Stimulated activated CD8-positive, alpha-beta memory T cell treated with anti-CD3 and anti-CD28 coated beads, Interleukin-4, amount 100 ng/mL, for 24 hours (primary cell): ENCODE measurements at regions not wholly inside any gene's neighbourhood (a gene's known extent, or its start where the extent isn't known, plus 50 kb on each side); places are given as distances from the start of the nearest gene placed in this dataset.

Experiments
- DNase-seq: peaks from one replicate; pipeline ENCODE4 v3.0.0-alpha.2; 2020; ENCODE audit warnings: low read depth

DNA sequence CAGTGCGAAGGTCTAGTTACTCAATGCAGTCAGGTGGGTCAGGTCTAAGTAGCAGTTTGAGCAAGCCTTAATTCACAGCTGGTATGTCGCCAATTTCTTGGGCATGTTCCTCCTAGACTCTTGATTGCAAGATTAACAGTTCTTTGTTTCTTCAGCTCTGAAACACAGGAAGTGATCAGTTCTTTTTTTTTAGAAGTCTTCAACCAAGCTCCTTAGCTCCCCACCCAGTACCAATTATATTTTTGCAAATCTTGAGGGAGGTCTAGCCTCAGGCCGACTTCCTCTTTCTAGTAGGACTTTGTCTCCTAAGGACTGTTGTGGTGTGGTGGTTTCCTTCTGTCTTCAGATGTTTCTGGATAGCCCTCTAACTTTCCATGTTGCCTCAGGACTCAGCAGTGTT lies 2054.2 kb downstream of the MAT2B start:
- DNase-seq, result no peak

DNA sequence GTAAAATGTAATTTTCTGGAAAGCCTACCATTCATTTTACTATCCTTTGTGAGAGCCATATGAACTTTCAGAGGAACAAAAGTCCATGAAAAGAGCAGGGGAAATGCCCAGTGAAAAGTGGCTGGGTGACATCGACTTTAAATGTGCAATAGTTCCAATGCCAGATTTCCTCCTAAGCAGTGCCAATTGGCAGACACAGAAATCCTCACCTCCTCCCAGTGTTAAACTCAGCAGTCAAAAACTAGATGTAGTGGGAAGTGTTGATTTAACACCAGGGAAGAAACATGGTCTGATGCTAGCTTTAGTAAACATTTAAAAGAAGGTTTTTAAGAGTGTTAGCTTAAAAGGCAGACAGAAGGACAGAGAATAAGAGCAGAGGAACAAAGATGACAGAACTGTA lies 2055.2 kb downstream of the MAT2B start:
- DNase-seq, result no peak

DNA sequence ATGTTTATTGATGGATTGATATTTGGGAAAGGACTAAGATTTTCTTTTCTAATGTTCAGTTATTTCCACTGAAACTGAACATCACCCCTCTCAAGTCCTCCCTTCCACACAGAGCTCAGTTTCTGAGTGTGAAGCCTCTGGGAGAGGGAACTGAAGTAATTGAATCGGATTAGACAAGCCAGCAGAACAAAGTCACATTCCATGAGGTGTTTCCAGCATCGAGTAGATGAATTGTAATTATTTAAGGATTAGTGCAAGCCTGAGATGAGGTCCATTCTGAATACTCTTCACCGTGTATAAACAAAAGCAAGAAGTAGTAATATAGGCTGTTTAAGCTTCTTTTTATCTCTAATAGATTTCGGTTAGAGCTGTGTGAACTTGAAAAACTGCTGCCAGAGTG lies 2060.5 kb downstream of the MAT2B start:
- no peak for DNase-seq

DNA sequence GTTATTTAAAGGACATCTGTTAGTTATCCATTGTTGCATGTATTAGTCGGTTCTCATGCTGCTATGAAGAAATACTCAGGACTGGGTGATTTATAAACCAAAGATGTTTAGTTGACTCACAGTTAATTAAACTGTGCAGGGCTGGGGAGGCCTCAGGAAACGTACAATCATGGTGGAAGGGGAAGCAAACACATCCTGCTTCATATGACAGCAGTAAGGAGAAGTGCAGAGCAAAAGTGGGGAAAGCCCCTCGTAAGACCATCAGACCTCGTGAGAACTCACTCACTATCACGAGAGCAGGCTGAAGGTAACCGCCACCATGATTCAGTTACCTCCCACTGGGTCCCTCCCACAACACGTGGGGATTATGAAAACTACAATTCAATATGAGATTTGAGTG lies 2064.1 kb downstream of the MAT2B start:
- DNase-seq, result no peak

DNA sequence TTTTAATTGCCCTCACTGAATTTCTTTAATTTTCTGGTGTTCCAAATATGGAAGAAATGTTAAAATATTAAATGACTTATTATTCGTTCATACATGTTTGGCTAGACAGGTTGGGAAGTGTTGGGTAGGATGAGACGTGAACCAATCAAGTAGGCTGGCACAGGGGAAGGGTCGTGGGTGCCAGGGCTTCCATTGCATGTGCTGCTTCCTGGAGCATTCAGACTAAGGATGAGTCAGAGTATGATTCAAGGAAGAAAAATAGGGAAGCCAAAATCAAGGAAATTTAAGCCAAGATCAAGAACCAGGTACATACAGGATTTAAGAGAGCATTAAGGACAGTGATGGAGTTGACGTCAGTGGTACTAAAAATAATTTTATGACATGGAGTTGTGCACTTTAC lies 2068.0 kb downstream of the MAT2B start:
- no peak for DNase-seq

DNA sequence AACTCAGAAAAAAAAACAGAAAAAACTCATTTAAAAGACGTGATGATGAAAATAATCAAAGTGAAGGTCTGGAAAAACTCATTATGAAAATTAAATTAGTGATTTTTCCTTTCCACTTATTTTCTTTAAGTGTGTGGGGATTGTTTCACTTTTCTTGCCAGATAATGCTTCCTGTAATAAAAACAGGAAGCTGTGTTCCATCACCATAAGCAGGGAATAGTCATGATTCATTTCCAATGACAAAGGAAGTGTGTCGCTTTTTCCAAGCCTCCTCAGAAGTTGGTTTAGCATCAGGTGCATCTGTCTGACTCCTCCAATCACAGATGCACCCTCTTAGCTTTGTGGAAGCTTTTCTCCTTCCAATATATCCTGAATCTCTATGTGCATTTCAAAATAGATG lies 2068.7 kb downstream of the MAT2B start:
- DNase-seq, result no peak

DNA sequence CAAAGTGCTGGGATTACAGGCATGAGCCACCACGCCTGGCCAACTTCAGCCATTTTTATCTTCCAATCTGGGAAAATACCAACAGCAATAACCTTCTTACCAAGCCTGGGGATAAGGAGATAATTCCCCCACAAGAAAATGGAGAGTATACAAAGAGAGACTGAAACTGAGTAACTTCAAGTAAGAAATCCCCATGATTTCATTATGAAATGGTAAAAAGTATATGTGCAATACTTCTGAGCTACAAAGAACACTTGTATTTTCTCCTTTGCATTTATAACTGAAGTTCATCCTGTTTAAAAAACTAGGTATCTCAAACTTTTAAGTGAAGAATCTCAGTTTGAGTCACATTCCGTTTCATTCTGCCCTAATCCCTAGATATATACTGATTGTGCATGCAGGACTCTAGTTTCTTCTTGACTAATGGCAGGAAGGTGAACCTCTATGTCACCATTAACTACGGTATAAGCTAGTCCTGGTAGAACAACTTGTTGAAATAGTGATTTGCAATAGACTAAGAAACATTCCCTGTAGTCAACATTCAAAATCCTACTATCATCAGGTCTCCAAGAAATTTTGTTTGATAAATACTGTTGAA lies 2071.4 kb downstream of the MAT2B start:
- no peak for DNase-seq

DNA sequence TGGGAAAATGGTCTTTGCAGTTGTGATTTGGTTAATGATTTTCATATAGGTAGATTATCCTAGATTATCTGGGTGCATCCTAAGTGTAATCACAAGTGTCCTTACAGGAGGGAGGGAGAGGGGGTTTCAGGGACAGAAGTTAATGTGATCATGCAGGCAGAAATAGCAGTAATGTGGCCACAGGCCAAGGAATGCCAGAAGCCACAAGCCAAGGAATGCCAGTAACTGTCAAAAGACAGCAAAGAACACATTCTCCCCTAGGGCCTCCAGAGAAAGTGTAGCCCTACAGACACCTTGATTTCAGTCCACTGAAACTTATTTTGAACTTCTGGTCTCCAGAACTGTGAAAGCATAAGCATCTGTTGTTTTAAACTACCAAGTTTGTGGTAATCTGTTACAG lies 2074.5 kb downstream of the MAT2B start:
- no peak for DNase-seq

DNA sequence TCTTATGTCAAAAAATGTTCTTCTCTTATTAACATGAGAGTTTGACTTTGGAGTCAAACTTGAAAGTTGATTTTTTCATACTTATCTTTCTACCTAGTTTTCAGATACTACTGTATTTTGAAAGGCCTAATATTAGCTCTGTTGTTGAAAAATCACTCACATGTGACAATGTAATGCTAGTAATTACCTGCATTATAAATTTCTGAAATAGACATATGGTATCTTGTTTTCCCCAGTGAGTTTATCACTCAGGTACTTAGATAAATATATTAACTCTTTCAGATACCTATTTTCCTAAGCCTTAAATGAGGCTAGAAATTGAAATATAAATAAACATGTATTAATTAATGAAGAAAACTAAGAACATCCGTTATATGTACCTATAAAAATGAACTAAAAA lies 2089.3 kb downstream of the MAT2B start:
- DNase-seq, result no peak

DNA sequence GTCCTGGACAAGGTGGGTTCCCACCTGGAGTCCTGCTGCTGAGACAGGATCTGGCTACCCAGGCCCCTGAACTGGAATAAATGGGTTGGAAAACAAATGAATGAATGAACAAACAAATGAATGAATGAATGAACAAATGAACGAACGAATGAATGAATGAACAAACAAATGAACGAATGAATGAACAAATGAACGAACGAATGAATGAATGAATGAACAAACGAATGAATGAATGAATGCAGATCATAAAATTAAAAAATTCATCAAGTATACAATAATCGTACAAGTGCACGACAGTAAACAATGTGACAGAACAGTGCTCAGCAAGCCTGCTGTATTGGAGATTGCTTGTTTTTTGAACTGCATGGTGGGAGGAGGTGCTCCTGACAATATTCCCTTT lies 2097.1 kb downstream of the MAT2B start:
- no peak for DNase-seq

DNA sequence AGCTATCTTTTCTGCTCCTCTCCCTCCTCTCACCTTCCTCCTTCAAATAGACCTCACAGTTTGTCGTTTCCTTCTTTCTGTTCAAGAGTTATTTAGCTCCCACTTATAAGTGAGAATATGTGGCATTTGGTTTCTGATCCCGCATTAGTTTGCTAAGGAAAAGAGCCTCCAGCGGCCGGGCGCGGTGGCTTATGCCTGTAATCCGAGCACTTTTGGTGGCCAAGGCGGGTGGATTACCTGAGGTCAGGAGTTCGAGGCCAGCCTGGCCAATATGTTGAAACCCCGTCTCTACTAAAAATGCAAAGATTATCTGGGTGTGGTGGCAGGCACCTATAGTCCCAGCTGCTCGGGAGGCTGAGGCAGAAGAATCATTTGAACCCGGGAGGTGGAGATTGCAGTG lies 2101.6 kb downstream of the MAT2B start:
- no peak for DNase-seq

DNA sequence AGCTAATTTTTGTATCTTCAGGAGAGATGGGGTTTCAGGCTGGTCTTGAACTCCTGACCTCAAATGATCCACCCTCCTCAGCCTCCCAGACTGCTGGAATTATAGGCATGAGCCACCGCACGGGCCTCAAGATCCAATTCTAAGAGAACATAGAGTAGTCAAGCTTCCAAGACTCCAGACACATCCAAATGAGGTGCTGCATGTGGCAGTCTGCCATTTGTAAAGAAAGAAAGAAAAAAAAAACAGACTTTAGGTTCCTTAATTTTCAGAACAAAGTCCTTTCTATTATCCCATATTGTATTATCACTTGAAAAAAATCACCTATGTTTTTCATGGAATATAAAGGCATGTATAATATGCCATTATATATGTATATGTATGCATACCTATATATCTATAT lies 2104.5 kb downstream of the MAT2B start:
- no peak for DNase-seq

DNA sequence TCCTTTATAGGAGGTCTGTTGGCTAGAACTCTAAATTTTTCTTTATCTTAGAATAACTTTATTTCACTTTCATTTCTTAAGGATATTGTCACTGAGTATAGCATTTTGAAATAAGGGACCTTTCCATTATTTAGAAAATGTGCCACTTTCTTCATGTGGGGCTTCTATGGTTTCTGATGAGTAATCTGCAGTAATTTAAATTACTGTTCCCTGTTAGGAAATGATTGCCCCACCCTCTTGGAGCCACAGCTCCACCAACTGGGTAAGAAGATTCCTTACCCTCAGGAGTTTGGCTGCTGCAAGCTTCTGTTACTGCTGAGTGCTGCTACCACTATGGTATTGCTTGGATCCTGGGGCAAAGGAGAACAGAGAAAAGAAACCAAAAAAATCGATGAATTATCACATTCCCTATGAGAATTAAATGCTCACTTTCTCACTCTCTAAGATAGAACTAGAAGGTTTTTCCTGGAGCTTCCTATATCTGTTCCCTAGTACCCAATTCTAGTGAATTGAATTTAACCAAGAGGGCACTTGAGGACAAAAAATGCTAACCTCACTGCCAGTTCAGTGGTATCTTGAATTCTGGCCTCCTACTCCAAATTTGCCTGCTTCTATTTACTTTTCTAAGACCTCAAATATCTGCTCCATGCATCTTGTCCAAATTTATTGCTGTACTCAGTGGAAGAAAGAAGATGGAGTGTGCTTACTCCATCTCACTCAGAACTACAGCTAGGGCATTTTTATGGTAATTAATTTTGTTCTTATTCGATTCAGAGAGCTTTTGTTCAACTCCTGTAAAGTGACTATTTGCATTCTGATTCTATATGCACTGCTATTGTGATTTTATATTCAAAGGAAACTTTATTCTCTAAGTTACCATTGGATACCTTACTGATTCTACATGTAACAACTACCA lies 2111.3 kb downstream of the MAT2B start:
- DNase-seq, result no peak

DNA sequence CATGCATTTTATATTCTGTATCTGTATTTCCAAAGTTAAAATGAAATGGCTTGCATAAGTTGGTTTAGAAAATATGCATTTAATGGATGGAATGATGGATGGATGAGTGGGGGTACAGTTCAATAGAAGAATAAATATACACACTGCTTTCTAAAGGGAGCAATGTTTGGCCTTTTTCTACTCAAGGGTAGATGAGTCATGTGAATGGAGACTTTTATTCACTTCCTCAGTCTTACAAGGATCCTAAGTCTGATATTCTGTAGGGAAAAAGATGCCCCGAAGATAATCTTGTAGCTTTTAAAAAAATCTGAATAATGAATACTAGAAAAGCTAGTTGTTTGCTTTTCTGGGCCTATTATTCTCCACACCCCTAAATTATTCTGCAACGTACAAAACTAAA lies 2112.1 kb downstream of the MAT2B start:
- no peak for DNase-seq

DNA sequence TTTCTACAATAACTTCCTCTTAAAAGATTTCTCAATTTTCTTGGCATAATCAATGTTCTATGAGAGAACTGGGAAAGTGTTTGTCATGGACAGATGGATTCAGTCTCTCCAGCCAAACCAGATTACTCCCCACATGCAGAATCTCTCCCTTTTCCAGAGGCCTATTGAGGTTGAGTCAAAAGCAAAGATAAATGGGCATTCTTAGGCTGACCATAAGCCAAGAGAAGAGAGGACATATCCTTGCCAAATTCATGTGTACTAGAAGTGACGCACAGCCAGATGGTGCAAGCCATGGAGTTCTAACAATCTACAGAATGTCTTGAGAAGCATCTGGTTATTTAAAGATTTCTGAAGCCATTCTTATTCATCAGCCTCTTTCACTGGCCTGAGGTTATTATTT lies 2115.0 kb downstream of the MAT2B start:
- DNase-seq, result no peak

DNA sequence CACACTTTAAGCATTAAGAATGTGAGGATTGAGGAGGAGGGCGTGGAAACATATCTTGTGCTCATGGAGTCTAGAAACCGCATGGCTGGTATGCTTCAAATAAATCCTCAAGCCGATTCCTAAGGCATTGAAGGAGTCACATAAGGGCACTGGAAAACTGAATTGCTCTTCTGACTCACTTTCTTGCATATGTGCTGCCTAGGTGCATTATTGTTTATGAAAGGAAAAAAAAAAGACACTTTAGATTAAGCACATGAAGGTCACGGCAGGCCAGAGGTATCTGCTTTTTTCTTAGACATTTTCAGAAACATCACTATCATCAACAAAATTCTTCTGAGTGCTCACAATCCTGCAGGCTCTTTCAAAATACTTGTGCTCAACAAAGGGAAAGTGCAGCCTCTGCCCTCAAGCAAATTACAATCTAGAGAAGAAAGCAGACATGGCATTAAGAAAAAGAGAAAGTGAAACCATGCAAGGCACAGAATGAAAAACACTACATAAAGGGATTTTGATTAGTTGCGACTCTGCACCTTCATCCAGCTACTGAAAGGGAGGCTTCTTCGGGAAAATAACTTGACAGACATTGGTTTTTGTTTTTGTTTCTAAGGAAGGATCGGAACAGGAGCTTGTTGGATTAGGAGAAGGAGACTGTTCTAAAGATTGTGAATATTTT lies 2117.6 kb downstream of the MAT2B start:
- DNase-seq, result no peak

DNA sequence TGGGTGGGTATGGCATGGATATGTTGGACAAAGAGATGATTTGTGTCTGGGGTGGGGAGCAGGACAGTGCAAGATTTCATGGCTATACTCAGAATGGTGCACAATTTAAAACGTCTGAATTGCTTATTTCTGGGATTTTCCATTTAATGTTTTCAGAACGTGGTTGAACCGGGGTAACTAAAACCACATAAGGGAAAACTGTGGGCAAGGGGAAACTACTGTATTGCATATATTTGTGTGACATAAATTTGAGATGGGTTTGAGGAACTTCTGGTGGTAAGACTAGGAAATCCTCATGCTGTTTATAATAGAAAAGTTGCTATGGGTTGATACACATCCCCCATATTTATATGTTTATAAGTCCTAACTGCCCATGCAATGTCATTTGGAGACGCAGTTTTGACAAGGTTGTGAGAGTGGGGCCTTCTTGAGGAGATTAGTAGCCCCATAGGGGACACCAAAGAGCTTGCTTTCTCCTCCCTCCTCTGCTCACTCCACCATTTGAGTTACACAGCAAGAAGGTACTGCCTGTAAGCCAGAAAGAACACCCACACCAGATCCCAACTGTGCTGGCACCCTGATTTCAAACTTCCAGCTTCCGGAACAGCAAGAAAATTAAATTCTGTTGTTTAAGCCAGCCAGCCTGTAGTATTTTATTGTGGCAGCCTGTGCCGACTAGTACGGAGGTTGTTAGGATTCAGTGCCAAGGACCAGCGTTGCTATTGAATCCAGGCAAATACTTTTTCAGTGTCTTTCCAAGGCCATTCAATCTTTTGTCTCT lies 2118.9 kb downstream of the MAT2B start:
- no peak for DNase-seq

DNA sequence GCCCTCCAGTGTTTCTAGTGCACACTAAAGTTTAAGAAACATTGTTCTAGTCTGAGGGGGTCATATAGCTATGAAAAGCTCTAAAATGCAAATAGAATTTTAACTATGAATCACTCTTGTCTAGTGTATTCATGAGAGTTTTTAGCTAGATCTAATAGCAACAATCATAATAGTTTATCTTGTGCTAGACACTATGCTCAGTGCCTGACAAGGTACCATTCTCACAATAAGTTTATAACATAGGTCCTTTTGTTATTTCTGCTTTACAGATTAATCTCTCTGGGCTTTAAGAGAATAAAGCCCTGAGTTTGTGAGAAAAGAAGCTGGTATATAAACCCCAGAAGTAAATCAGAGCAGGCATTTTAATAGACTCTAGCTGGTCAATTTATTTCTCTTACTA lies 2120.7 kb downstream of the MAT2B start:
- DNase-seq, result no peak

DNA sequence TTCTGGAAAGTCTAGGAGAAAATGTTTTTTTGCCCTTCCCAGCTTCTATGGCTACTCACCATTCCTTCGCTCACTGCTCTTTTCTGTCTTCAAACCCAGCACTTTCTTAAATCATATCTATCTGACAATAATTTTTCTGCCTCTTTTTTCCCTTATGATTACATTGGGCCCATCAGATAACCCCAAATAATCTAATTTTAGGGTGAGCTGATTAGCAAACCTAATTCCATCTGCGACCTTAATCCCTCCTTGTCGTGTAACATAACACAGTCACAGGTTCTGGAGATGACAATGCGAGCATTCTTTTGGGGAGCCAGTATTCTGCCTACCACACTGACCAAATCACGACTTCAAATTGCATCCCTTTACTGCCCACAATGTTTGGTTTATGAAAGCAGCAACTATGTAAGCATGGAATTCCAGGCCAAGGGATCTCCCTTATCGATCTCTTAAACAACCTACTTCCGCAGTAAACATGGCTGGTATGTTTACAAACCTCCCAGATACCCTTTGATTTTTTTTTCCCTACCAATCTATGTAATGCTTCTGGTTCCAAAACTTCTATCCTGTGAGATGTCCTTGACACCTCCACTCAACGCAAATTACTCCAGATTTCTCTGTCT lies 2122.2 kb downstream of the MAT2B start:
- no peak for DNase-seq

DNA sequence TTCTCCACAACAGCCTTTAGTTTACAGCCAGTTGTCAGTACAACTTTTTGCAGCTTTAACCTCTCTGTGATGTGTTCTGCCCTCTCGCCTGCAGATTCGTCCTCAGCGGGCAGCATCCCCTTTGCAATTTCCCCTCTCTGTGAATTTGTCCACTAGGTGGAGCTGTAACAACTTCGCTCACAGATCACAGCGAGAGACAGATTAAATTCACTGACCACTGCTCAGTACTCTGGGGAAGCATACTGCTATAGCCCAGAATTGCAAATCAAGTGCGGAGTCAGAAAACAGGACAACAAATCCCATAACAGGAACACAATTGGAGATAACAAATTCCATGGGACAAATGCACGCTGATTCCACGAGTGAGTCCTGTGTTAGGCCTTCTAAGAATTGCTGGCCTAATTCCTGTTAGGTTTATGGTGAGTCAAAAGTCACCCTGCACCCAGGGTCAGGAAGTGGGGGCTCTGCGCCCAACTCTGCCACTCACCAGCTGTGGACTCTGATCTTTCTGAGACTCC lies 2124.9 kb downstream of the MAT2B start:
- DNase-seq, result no peak

DNA sequence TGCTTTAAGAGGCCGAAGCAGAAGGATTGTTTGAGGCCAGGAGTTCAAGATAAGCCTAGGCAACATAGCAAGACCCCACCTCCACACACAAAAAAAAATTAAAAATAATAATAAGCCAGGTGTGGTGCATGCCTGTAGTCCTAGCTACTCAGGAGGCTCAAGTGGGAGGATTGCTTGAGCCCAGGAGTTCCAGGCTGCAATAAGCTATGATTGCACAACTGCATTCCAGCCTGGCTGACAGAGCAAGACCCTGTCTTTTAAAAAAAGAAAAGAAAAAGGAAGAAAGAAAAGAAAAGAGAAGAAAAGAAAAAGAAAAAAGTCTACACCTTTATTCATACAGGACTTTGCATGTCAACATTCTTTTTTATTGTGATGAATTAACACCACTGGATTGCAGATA lies 2125.8 kb downstream of the MAT2B start:
- DNase-seq, result no peak

DNA sequence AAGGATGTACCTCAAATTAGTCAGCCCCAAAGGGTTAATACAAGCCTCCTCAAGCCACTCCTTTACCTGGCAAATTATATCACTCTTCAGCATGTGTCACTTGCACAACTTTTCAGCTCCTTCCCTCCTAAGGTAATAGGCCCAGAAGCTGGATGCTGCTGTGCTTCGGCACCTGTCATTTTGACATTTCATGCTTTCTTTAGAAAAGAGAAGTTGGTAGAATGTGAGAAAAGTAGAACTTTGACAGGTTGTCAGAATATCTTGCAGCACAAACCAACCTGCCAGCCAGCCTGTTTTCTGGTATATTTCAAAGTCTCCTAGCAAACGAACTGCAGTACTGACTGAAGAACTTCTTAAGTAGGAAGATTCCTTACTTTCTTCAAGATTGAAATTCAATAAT lies 2136.9 kb downstream of the MAT2B start:
- DNase-seq, result no peak
